Choroid plexus epithelial cell (primary cell): ENCODE measurements at regions not wholly inside any gene's neighbourhood (a gene's known extent, or its start where the extent isn't known, plus 50 kb on each side); places are given as distances from the start of the nearest gene placed in this dataset.

ENCODE experiments used
- DNase-seq: peaks from one replicate; pipeline ENCODE4 v3.0.0-alpha.2; 2010; ENCODE audit warnings: low read depth
- H3K4me3 ChIP-seq: 2 replicates; pipeline ENCODE4 v1.5.1; 2011; ENCODE audit warnings: low read depth, mild to moderate bottlenecking, control low read depth, low read length, moderate library complexity
- TF ChIP-seq, protein P1 (sequence below): conservative IDR thresholded peaks from 2 replicates; pipeline ENCODE4 v1.5.1; 2011; ENCODE audit warnings: low read depth, mild to moderate bottlenecking, control low read depth, inconsistent platforms, low read length, moderate library complexity

- TF ChIP-seq, protein P1, sequence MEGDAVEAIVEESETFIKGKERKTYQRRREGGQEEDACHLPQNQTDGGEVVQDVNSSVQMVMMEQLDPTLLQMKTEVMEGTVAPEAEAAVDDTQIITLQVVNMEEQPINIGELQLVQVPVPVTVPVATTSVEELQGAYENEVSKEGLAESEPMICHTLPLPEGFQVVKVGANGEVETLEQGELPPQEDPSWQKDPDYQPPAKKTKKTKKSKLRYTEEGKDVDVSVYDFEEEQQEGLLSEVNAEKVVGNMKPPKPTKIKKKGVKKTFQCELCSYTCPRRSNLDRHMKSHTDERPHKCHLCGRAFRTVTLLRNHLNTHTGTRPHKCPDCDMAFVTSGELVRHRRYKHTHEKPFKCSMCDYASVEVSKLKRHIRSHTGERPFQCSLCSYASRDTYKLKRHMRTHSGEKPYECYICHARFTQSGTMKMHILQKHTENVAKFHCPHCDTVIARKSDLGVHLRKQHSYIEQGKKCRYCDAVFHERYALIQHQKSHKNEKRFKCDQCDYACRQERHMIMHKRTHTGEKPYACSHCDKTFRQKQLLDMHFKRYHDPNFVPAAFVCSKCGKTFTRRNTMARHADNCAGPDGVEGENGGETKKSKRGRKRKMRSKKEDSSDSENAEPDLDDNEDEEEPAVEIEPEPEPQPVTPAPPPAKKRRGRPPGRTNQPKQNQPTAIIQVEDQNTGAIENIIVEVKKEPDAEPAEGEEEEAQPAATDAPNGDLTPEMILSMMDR: no peak
- no peak for DNase-seq
- no peak overlapping the region for H3K4me3 ChIP-seq
These were observed 66.6 kb upstream of the CNR1 start for GRCh38 chr6:88232753-88233152.

GRCh38 chr6:88223298-88223697 lies 57.2 kb upstream of the CNR1 start:
- TF ChIP-seq, protein P1: no peak
- DNase-seq: no peak
- no peak overlapping the region for H3K4me3 ChIP-seq

DNA sequence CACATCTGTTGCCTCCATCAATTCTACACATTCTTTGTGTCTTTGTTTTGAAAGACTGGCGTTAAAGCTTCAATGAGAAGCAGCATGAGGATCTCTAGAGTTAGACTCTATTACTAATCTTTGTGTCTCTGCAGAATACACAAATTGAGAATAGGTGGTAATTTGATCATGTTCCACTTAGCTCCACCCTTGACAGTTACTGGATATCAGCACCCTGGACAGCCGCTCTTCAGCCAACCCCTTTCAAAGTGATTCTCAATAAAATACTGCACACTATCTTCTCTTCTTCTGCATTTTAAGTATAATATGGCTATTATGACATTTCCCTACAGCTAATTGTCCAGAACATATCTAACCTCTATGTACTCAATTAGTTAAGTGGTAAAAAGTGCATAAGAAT lies 54.3 kb upstream of the CNR1 start:
- no peak overlapping the region for H3K4me3 ChIP-seq

GRCh38 chr6:88216182-88216581 lies 50.0 kb upstream of the CNR1 start:
- DNase-seq: no peak
- TF ChIP-seq, protein P1: no peak
- H3K4me3 ChIP-seq: no peak overlapping the region

More for the DNA sequence above, 54.3 kb upstream of the CNR1 start:
- TF ChIP-seq, protein P1: no peak
- DNase-seq: peak; percentile 30
